NCI-H2227 (cell line): ENCODE measurements at regions not wholly inside any gene's neighbourhood (a gene's known extent, or its start where the extent isn't known, plus 50 kb on each side); places are given as distances from the start of the nearest gene placed in this dataset.

ENCODE experiments used
- DNase-seq: peaks from one replicate; lab custom pipeline; 2025; ENCODE audit not compliant: unreplicated experiment; lab: John Stamatoyannopoulos, UW

DNA sequence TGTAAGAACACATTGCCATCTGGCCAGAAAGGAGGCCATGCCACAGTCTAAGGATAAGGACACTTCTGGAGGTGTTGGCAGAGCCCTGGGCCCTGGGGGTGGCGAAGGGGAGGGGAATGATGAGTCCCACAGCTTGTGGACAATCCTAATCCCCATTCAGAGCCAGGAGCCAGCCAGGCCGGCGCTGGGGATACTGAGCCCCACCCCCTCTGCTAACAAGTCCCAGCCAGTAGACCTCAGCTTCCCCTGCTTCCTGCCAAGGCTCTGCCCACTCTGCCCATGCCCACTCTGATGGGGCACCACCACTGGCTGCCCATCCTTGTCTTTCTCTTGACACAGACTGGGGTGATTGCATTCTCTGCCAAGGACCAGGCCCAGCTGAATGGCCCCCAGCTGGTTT is 71.9 kb downstream of the NAV1 start:
- DNase-seq: no peak

DNA sequence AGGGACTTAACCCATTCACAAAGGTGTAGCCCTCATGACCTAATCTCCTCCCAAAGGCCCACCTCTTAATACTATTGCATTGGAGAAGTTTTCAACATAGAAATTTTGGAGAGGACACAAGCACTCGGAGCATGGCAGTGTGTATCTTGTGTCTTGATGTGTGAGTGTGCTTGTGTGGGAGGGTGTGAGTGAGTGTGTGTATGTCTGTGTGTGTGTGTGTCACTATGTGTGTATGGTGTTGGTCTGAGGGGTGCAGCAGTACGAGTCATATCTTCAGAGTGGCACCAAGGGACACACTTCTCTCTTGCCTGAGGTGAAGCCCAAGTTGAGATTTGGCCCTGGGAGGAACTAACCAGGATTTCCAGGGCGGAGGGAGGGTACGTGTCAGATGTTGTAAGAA is 73.7 kb downstream of the NAV1 start:
- DNase-seq: no peak

- no peak for DNase-seq
Measured at GRCh38 chr1:201614262-201615015, 75.5 kb downstream of the NAV1 start.

GRCh38 chr1:201617157-201617556 is 78.2 kb downstream of the NAV1 start:
- no peak for DNase-seq

GRCh38 chr1:201618389-201618788 is 79.5 kb downstream of the NAV1 start:
- no peak for DNase-seq

- DNase-seq: no peak
Measured at GRCh38 chr1:201618905-201619304, 80.0 kb downstream of the NAV1 start.

DNA sequence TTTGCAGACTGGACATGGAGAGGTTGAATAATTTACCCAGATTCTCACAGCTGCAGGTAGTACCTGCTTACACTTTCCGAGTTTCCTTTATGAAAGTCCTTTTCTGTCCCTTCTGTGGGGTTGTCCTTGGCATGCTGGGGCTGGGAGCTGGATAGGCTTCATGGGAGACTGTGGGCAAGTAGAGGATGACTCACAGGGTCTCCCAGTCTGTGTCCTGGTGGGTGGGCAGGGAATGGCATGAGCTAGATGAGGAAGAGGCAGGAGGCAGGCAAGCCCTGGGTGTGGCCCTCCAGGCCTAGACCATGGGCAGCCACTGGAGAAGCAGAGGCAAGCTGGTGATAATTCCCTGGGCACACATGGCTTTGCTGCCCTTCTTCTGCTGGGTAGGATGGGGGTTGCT is 80.6 kb downstream of the NAV1 start:
- DNase-seq: no peak

DNA sequence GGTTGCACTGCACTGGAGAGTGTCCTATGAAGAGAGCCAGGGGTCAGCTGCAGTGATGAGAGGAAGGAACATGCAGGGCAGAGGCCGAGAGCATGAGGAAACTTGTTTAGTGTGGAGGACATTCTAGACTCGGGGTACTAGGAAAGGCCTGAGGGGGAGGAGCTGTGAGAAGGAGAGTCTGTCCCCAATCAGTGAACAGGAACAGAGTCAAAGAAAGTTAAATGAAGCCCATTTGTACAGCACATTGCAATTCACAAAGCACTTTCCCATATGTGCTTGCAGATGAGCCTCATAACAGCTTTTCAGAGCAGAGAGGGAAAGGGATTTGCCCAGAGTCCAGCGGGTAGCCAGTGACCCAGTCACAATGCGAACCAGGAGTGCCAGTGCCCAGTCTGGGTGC is 83.4 kb downstream of the NAV1 start:
- no peak for DNase-seq

DNA sequence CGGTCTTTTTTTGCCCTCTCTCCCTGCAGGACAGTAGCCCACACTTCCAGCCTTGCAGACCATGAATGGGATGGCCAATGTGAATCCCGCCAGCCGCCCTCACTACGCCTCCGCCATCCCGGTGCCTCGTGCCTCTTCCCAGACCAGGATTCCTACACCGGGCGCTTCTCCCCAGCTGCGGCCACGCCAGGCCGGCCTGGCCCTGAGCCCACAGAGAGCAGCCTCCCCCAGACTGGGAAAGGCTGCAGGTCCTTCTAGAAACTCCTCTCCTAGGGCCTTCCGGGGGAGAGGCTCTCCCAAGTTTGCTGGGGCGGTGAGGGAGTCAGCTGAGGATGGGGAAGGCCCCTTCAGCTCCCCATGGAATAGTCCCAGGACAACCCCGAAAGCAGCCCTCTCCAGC is 83.9 kb downstream of the NAV1 start:
- DNase-seq: no peak

DNA sequence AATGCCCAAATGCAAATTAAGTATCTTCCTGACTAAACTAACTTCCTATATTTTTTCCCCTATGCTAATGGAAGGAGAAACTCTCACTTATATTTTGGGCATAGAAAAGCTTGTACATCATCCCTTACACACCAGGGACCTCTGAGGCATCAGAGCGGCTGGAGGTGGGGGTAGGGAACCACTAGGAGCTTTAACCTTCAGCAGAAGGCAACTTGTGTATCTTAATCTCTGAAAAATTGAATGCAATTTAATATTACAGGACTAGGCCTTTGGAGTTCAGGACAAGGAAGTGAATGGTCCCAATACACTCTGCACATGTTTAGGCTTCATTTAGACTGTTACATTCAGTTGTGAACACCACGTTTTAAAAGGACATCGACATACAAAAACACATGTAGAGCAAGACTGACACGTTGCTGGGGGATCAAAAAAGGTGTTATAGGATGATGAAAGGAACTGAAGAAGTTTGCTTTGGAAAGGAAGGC is 85.9 kb downstream of the NAV1 start:
- no peak for DNase-seq

- DNase-seq: no peak
Measured at GRCh38 chr1:201625226-201625761, 86.4 kb downstream of the NAV1 start.

DNA sequence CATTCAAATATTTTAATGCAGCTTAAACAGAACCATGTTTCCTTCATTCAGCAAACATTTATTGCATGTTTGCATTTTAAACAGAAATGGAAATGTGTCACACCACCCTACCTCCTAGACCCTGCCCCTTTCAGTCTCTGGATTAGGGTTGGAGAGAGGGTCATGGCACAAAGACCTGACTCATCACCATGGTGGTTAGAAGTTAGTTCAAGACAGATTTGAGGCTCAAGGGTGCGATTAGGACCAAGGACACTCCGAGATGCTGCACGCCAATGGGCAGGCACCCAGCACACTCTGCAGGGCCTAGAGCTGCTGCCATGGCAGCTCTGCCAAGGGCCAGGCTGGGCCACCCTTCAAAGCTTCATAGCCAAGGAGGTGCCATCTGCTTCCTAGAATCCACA is 86.9 kb downstream of the NAV1 start:
- no peak for DNase-seq

GRCh38 chr1:201626629-201627275 is 87.8 kb downstream of the NAV1 start:
- no peak for DNase-seq

DNA sequence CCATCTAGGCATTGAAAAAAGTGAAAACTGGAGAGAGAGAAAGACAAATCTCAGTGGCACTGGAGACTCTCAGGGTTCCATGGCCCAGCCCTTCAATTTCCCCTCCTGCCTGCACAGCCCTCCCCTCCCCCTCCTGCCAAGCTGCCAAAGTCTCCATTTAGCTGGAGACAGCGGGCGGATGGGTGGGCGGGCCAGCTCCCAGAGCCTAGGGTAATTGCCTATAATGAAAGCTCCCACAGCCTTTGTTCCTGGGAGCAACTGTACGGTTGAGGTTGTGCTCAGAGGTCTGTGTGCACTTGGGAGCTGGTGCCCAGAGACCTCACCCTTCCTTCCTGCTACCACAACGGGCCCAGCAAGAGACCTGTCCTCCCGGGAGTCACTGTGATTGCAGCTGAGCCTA is 89.6 kb downstream of the NAV1 start:
- peak; percentile 93 for DNase-seq

GRCh38 chr1:201630582-201630981 is 91.7 kb downstream of the NAV1 start:
- no peak for DNase-seq

DNA sequence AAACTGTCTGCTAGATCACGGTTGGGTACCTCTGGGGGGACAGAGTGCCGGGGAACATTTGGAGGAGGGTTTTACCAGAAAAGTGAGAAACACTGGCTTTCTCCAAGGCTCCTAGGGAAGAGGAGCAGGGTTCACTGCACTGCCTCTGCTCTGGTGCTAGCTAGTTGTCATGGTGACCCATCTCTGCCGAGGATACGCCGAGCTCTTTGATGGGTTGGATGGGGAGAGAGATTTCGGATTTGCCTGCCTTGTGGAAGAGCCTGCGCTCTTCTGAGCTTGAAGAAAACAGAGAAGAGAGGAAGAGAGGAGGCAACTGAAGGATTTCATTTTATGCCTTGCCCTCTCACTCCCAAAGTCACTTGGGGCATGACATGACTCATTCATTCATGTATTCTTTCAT is 92.1 kb downstream of the NAV1 start:
- DNase-seq: peak; percentile 64

- DNase-seq: no peak
Measured at GRCh38 chr1:201632364-201632952, 93.5 kb downstream of the NAV1 start.

- no peak for DNase-seq
Measured at GRCh38 chr1:201633297-201633696, 94.4 kb downstream of the NAV1 start.

DNA sequence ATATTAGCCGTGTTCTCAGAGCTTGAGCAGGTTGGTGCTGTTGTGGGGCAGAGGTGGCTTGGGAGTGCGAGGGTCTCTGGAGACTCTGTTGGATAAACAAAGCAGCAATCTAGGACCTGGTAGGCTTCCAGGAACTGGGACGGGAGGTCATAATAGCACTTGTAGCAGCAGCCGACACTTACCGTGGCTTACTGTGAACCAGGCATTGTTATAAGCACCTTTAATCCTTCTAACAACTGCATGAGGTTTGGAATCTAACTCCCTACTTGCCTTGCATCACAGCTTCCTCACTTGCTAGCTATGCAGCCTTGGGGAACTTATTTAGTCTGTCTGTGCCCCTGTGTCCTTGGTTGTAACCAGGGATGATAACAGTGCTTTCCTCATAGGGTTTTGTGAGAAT is 94.9 kb downstream of the NAV1 start:
- DNase-seq: peak; percentile 29

DNA sequence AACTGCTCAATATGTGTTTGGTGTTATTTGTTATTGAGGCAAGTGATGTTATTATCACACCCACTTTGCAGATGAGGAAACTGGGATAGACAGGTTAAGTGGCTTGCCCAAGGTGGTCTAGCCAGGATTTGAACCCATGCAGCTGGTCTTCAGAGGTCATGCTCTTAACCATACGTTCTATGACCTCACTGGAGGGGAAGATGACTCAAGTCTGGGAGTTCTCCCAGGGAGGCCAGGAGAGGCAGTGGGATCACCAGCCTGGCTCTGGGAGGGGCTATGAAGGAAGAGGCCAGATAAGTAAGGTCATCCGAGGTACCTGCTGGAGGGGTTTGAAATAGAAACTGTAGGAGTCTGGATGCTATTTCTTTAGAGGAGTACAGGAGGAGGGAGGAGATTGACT is 95.3 kb downstream of the NAV1 start:
- DNase-seq: no peak

GRCh38 chr1:201636097-201636496 is 97.2 kb downstream of the NAV1 start:
- peak; percentile 50 for DNase-seq

- peak; percentile 20 for DNase-seq
Measured at GRCh38 chr1:201636510-201636971, 97.6 kb downstream of the NAV1 start.
